ENCODE measurements at regions not wholly inside any gene's neighbourhood (a gene's known extent, or its start where the extent isn't known, plus 50 kb on each side); places are given as distances from the start of the nearest gene placed in this dataset.

DNA sequence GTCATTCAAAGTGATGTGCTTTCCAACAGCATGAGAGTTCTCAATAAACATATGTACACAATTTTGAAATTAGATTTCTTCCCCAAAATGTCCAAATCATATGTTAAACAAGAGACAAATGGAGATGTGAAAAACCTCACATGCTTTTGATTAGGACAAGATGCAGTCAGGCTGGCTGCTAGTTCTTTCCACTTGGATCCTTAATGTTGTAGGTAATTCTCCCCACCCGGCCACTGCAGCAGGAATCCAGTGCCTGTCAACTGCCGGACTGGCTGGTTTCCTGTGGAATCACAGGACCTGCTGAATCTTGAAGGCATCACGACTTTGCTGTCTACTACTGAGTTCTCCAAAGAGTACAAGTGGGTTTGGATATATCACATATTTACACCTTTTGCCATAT lies 138.6 kb upstream of the AKR1E2 start:
- DNase-seq: no peak

DNA sequence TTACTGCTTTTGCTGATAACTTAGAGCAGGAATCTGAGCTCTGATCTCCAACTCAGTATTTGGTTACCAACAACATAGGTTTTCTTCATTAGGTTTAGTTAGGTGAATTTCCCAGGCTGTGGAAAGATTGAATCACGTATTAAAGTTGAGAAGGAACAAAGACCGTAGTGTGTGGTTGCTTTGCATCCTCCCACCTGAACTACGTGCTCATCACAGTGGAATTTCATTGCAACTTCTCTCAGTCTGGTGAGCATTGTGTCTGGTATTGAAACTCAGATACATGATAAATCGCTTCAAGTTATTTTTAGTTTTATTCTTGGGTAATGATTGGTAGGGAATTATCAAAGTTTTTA lies 139.4 kb upstream of the AKR1E2 start:
- peak; percentile 14 to 43 for DNase-seq

DNA sequence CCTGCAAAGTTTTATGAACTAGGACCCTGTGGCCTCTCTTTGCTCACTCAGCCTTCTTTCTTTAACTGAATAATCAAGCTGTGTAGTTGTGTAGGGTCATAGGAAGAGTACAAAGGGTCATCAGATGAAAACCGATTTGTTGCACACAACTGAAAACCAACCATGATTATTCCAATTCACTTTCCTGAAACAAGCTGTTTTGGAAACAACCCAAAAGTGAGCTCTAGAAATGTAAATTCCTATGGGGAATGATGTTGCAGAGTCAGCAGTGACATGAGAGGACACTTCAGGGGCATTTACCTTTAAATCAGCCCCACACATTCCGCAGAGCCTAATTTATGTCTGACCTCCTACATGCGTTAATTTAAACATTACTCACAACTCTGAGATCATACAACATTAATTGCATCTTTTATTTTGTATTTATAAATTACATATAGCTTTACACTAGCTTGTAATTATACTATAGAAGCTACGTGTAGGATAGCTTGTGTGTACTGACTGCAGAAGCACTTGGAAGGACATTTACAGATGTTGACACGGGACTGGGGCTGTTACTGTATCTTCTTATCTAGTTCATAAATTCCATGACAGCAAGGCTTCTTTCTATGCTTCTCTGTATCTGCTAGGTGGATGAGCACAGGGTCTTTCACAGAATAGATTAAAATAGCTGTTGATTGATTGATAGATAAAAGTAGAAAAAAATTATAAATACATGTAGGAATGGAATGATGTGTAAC lies 139.9 kb upstream of the AKR1E2 start:
- DNase-seq: no peak

DNA sequence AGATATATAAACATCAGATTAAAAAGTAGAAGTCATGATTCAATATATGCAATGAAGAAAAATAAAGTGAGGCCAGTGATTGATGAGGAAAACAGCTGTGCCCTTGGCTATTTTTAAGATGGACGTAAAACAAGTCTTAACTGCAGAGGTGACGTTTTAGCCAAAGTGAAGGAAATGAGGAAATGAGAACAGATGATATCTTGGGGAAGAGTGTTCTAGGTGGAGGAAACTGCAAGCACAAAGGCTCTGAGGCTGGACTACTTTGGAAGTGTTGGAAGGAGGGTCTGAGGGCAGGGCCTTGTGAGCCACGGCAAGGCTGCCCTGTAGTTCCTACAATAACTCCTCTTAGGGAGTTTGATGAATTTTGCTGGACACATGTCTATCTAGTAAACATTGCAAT lies 140.5 kb upstream of the AKR1E2 start:
- DNase-seq: no peak

DNA sequence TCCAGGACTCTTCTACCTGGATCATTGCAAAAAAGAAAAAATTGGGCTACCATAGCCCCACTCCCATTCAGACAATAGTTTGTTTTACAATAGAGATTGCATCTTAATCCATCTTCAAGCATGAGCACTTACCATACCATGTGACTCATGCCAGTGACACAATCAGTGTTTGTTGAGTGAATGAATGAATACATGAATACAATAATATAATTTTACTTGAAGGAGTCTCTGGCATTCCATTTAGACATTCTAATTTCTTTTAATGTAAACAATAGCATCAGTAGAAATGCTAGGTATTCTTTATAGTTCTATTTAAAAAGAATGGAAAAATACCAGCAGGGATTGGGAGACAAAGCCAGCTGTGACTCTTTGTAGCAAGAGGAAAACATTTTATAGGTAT lies 141.6 kb upstream of the AKR1E2 start:
- DNase-seq: no peak

DNA sequence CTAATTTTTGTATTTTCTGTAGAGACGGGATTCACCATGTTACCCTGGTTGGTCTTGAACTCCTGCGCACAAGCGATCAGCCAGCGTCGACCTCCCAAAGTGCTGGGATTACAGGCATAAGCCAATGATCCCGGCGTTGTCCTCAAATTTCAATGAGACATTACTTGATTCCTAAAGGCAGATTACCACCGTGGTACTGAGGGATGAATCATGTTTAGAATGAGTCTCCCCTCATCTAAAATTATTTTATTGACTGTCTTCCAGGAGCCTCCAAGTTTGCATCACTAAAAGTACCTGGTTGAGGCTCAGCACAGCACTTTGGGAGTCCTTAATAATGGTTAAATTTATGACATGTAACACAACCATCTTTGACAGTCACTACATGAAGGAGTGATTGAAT lies 142.2 kb upstream of the AKR1E2 start:
- DNase-seq: no peak

DNA sequence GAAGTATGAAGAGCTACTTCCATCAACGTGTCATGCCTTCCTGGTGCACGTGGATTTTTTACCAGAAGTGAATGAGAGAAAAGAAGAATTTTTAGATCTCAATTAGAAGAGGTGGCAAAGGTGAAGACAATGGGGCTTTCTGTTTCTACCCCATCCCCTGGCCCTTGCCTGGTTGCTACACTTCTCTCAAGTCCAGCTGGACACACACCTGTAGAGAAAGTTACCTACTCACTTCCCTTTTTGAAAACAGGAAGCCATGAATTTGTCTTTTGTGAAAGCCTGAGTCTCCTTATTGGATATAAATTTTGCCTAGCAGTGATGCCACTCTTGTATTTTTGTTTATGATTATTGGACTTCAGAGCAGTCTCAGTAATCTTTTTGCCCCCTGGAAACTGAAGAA lies 142.9 kb upstream of the AKR1E2 start:
- no peak for DNase-seq

DNA sequence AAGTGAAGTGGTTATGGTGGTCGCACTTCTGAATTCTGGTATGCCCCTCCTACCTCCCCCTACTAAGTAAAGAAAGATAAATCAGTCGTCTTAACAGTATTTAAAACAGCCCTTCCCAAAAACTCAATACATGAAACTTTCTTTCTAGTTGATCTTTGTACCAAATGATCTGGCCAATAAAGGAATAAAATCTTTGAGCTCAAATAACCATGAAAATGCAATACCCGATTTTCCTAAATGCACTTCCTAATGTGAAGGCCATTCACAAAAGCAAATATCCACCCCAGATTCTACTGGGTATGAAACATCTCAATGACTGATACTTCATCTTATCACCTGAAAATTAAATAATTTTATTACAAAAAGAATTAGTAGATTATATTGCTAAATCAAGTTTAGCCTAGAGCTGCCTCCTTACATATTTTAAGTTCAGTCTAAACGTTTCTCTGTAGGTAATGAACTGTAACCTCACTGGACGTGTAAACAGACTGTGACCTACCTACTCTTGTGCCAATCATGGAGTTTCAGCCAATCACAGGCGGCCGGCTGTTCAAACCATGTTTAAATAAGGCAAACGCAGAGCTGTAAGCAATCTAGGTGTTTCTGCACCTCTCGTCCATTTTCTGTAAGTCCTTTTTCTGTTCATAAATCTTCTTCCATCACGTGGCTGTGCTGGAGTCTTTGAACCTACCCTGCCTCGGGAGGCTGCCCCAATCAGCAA lies 146.9 kb upstream of the AKR1E2 start:
- DNase-seq: no peak

DNA sequence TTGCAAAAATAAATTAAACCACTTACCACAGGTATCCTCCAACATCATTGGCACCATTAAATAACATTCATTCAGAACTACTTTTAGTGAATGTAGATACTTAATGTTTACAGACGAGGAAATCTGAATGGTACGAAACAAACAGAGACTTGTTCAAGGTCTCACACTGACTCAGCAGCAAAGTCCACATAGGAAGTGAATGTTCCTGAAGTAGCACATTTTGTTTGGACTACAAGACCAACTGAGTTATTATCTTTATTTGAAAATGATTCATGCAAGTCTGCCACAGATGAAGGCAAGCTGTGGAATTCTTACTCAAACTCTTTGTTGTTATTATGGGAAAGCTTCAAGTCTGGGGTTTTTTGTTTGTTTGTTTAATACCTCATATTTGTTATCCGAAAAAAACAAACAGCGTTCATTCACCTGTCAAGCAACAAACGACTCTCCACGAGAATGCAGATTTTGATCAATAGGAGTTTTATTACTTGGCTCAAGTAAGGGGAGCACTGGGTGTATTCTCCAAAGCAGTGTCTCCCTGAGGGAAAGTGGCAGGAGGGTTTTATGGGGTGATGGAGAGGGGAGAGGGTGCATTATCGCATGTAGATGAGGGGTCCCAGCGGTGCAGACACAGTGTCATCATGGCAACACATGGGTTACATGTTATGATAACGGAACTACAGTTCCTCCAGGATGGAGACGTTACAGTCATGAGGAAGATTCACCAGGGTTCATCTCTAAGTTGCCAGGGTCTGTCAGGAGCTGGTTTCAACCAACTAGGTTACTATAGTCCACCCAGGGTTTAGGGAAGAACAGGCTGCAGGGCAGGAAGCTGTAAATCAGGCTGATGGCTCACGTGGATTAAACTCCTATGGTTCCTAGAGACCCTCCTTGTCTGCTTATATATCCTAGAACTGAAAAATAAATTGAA lies 147.7 kb upstream of the AKR1E2 start:
- DNase-seq: no peak

DNA sequence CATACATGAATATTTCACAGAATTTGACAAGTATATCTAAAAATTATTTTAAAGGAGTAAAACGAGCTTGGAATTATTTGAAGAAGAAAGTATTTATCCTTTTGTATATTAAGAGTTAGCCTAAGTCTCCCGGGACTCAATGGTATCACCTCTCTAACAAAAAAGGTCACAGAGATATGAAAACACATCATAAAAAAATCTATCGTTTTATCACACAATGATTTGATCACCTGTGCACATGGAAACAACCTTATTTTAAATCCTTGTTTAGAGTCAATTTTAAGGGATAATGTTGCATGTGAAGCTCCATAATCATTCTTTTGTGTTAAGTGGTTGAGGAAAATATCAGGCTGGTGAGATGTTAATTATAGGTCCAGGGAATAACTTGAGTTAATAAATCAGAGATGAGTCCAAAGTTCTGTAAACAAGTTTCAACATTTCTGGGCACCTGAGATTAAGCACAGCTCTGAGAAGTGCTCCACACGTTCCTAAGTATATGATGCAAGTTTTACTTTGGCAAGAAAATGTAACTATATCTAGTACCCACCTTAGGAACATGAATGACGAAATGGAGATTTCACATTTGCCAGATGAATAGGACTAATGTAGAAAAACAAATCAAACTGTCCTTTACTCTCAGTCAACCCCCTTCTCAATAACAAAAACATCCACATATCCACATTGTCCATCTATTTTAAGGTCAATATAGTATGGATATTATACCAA lies 148.5 kb upstream of the AKR1E2 start:
- no peak for DNase-seq

DNA sequence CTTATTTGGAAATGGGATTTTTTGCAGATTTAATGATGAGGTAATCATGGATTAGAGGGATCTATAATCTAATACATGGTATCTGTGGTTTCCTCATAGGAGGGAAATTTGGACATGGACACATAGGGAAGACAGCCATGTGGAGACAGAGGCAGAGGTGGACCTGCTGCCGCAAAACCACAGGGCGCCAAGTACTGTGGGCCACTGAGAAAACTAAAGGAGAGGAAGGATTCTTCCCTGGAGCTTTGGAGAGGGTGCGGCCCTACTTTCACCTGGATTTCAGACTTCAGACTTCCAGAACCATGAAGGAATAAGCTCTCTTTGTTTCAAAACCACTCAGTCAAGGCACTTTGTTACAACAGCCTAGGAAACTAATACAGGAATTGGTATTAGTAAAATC lies 149.4 kb upstream of the AKR1E2 start:
- DNase-seq: no peak

DNA sequence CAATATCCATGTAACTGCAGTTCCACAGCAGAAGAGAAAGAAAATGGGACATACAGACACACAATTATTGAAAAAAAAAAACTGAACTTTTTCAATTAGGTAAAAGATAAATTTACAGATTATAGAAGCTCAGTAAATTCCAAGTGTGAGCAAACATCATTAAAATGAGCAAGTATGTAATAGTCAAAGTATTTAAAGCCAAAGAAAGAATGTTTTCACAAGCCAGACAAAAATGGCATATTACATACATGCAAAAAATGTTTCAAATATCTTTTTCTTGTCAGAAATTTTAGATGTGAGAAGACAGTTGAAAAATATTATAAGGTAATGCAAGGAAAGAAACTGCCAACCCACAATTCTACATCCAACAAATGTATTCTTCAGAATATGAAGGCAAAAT lies 150.2 kb upstream of the AKR1E2 start:
- no peak for DNase-seq

DNA sequence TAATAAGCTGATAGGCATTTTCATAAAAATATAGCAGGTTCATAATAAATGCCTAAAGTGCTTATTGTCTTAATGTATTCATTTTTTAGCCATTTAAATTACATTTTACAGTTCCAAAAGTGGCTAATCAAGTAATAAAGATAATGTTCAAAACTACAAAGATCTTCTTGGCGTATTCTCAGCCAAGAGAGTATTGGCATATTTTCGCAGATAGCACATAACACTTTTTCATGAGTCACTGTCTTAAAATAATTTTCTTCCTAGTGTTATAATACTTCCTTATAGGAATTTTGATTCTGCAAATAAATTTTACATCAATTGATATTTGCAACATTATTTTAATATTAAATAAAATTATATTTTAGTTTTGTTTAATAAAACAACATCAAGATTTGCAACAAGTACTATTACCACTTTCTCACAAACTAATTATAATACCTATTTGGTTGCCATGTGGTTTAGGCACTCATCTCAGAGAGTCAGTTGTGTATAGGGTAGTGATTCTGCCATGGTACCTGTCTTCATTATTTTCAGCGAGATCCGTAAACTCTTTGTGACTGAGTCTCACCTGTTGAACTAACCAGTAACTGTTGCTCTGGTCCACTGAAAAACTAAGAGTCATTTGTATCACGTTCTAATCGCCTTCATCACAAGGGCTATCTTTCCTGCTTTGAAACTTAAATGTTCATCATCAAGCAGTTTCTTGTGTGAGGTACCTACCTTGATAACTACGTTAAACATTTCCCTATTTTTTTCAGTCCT lies 152.5 kb upstream of the AKR1E2 start:
- DNase-seq: no peak

DNA sequence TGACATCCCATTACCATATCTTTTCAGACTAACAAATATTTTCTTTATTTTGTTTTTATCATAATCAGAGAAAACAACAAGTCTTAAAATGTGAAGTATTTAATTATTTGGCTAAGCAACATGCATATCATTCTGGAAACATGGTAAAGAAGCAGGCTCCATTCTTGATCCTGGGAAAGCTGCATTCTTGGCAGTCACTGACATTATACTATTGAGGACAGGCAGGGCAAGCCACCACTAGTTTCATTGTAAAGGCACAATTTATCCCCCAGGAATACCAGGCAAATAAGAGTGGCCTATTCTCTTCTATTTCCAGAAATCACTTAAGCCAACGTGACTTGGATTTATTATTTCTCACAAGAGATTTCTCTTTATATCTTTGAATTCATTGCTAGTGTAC lies 153.8 kb upstream of the AKR1E2 start:
- no peak for DNase-seq

DNA sequence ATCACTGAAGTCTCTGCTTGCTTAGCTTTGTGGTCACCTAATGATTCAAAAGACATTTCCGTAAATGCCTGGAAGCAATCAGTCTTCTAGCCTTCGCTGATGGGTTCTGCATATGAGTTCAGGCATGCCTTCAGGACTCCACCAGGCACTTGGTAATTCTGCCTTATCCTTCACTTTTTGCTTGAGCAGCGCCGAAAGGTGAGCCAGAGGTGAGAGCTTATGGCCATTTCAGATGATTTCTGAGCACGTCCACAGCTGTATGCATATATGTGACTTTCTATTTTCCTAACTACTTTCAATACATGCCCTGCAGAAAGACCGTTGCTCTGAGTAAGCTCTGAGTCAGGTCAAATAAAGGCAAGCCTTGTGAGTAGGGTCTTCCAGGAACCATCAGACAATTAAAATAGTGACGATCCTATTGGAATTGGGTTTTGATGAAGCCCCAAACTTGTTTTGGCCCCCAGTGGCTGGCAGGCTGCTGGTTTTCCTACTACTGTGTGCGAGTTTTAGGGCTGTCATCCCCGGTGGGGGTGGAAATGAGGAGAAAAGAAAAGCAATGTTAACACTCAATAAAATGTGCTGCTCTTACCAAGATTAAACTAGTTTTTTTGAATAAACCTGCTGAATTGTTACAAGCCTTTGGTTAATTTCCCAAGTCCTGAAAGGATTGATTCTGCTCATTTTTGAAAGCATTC lies 154.4 kb upstream of the AKR1E2 start:
- DNase-seq: no peak

DNA sequence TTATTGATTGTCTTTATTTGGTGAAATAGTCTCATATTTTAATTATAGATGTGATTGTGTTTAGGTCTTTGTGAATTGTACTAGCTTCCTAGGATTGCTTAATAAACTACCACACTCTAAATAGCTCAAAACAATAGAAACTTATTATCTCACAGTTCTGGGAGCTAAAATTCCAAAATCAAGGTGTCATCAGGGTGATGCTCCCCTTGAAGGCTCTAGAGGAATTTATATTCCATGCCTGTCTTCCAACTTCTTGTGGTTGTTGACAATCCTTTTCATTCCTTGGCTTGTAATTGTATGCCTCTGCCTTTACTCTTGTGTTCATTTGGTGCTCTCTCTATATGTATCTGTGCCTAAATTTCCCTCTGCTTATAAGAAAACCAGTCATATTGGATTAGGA lies 155.3 kb upstream of the AKR1E2 start:
- no peak for DNase-seq

DNA sequence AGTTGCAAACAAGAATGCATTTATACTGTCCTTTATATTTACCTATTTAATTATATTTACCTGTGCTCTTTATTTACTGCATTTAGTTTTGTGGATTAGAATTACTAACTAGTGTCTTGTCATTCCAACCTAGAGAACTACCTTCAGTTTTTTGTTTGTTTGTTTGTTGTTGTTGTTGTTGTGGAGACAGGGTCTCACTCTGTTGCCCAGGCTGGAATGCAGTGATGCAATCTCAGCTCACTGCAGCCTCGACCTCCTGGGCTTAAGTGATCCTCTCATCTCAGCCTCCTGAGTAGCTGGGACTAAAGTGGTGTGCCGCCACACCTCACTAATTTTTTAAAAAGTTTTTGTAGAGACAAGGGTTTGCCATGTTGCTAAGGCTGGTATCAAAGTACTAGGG lies 156.4 kb upstream of the AKR1E2 start:
- DNase-seq: no peak

DNA sequence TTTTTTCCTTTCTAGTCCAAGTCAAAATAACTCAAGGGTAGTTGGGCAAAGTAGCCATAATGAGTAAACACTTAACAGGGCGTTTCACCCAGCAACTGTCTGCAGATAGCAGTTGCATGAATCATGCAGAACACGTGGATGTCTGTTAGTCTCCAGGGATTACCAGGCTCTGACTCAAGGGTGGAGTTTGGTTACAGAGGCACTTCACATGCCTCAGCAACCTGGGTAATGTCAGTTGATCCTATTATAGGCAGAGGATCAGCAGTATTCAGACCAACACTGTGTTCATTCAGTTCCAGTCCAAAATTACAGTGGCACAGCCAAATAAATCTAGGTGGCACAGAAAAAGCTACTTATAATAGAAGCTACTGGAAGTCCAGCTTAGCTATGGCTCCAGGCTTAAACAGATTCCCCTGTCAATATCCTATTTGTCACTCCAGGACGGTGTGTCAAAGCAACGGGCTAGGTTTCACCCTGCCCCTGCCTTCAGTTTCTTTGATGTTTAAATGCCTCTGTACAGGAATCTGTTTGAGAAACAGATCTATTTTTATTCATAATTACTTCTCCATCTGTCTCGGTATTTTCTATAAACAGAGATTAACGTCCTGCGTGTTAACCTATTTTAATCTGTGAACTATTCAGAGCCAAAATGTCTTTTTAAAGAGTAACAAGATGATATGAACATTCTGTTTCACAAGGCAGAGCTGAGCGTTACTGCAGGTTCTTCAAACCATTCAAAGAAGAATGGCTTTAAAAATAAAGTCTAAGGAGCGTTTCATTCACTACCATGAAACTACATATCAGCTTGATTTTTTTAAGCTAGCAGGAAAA lies 162.6 kb upstream of the AKR1E2 start:
- DNase-seq: no peak

DNA sequence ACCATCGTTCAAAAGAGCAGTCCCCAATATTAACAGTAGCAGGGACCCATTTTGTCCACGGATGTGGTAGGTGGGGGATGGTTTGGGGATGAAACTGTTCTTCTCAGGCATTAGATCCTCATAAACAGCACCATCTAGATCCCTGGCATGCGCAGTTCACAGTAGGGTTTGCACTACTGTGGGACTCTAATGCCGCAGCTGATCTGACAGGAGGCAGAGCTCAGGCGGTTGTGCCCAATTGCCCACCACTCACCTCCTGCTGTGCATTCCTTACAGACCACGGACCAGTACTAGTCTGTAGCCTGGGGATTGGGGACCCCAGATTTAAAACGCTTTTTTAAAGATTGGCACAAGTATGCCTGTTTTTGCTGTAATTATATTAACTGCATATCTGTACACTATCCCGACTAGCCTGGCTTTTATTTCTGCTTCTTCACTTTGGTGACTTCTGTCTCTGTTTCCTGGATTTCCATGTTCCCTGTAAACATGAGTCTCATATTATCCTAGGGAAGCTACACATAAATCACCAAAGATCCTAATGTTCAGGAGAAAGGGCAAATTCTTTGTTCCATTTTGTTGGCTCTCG lies 163.3 kb upstream of the AKR1E2 start:
- DNase-seq: no peak

DNA sequence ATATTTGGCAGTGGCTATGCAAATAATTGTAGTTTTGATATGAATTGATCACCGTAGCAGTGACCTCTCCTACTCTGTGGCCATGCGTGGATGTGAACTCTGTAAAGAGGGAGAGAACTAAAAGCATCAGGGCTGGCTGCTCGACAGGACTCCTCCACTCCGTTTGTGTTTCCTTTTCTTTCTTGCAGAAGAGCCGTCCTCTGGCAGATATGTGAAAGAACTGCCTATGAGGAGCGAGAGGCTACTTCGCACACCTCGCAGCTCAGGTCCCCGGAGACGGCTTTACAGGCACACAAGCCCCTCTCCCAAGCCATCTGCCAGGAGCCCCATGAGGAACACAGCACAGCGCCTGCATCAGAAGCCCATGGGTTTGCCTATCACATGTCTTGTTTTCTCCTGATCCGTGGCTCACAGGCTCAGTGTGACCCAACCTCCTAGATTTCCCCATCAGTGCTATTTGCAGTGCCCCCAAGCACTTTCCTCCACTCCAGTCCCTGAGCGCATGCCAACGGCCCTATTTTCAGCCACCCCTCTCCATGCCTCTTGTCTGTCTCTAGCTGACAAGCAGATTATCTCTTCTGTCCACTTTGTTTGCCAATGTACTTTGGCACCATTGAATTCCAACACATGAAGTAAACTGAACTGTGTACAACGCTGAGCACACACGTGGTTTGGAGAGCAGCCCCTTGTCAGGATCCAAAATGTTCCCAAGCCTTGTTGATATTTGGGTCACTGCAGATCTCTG lies 164.3 kb upstream of the AKR1E2 start:
- DNase-seq: no peak
